Astrocyte of the spinal cord (primary cell): ENCODE measurements at regions not wholly inside any gene's neighbourhood (a gene's known extent, or its start where the extent isn't known, plus 50 kb on each side); places are given as distances from the start of the nearest gene placed in this dataset.

ENCODE experiments used
- DNase-seq: peaks from one replicate; pipeline ENCODE4 v3.0.0; 2011; ENCODE audit warnings: low read depth, low spot score
- H3K4me3 ChIP-seq: 2 replicates; pipeline ENCODE4 v1.5.1; 2011; ENCODE audit warnings: low read depth, mild to moderate bottlenecking, low read length, moderate library complexity
- CTCF ChIP-seq: IDR thresholded peaks from 2 replicates; pipeline ENCODE4 v1.5.1; 2012; ENCODE audit warnings: low read depth, mild to moderate bottlenecking, low read length, inconsistent platforms
- in situ Hi-C: cut with HindIII; loops from 2 replicates; pipeline ENCODE4 v1.10.0; 2017; ENCODE audit warnings: low sequenced_read_pairs

DNA sequence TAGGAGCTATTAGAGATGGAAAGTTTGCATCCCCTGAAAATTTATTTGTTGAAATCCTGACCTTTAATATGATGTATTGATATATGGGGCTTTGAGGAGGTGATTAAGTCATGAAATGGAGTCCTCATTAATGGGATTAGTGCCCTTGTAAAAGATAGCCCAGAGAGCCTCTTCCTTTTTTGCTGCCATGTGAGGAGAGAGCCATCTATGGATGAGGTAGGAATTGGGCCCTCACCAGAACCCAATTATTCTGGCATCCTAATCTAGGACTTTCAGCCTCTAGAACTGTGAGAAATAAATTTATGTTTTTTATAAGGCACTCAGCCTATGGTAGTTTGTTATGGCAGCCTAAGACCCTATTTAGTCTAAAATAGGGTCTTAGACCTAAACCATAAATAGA, 250.2 kb upstream of the SLITRK1 start:
- no peak for DNase-seq
- in situ Hi-C loops: no loop called here
- H3K4me3 ChIP-seq: no peak overlapping the region
- no peak for TF ChIP-seq CTCF

GRCh38 chr13:84131249-84131648, 249.0 kb upstream of the SLITRK1 start:
- in situ Hi-C loops: no loop called here
- no peak overlapping the region for H3K4me3 ChIP-seq
- no peak for TF ChIP-seq CTCF

GRCh38 chr13:84130495-84131114, 248.3 kb upstream of the SLITRK1 start:
- no peak for DNase-seq
- in situ Hi-C loops: no loop called here
- no peak for TF ChIP-seq CTCF
- H3K4me3 ChIP-seq: no peak overlapping the region

More at GRCh38 chr13:84131249-84131648, 249.0 kb upstream of the SLITRK1 start:
- DNase-seq: no peak

- in situ Hi-C loops: no loop called here
- no peak for TF ChIP-seq CTCF
- H3K4me3 ChIP-seq: no peak overlapping the region
- DNase-seq: no peak
Measured at GRCh38 chr13:84129966-84130365, 247.7 kb upstream of the SLITRK1 start.

- TF ChIP-seq CTCF: no peak
- no peak for DNase-seq
- no peak overlapping the region for H3K4me3 ChIP-seq
- in situ Hi-C loops: no loop called here
Measured at GRCh38 chr13:84127597-84128128, 245.4 kb upstream of the SLITRK1 start.

DNA sequence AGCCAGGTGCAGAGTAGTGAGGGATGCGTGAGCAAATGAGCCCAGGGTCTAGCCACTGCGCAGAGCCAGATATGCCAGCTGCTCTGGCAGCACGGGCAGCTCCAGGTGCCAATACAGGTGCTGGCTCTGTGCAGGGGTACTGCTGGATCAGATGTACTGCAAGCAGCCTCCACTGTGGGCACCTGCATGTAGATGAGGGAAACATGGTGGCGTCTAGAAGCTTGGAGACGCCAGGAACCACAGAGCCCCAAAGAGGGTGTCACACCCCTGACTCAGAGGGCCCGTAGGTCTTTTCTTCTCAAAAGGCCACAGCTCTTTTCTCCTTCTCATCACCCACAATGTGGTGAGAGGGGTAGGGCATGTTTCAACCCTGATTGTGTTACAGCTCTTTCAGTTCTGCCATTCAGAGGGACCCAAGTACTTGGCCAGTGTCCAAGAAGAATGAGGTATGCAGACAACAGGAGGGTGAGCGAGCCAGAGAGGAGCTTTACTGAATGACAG, 244.4 kb upstream of the SLITRK1 start:
- in situ Hi-C loops: no loop called here
- TF ChIP-seq CTCF: no peak
- H3K4me3 ChIP-seq: no peak overlapping the region
- no peak for DNase-seq
